Activated naive CD8-positive, alpha-beta T cell (primary cell): ENCODE measurements at regions not wholly inside any gene's neighbourhood (a gene's known extent, or its start where the extent isn't known, plus 50 kb on each side); places are given as distances from the start of the nearest gene placed in this dataset.
"Not testable (repeated sequence)": the region's sequence is repeated elsewhere in the genome, so short reads cannot be mapped to it uniquely, and the experiment has no call there.

ENCODE experiments used
- H3K27ac Mint-ChIP-seq: one replicate; pipeline ENCODE4 v1.8.0; 2021; ENCODE audit warnings: mixed read lengths
- H3K27me3 Mint-ChIP-seq: one replicate; pipeline ENCODE4 v1.8.0; 2021; ENCODE audit warnings: mixed read lengths
- H3K36me3 Mint-ChIP-seq: one replicate; pipeline ENCODE4 v1.8.0; 2021; ENCODE audit warnings: mixed read lengths
- H3K4me1 Mint-ChIP-seq: one replicate; pipeline ENCODE4 v1.8.0; 2021; ENCODE audit warnings: low read depth, mixed read lengths
- H3K4me3 Mint-ChIP-seq: one replicate; pipeline ENCODE4 v1.8.0; 2021; ENCODE audit warnings: mild to moderate bottlenecking, mixed read lengths
- H3K9me3 Mint-ChIP-seq: one replicate; pipeline ENCODE4 v1.8.0; 2021; ENCODE audit warnings: low read depth, mixed read lengths

- H3K27me3 Mint-ChIP-seq, result peaks cover 4% of the 10 kb centered on the region
- H3K4me3 Mint-ChIP-seq, result no peak overlapping the region
- no peak overlapping the region for H3K27ac Mint-ChIP-seq
- H3K9me3 Mint-ChIP-seq, result no peaks in the 10 kb centered on the region
- no peaks in the 10 kb centered on the region for H3K36me3 Mint-ChIP-seq
- H3K4me1 Mint-ChIP-seq, result peaks cover 8% of the 10 kb centered on the region
Measured at GRCh38 chr1:232176222-232176621, 453.7 kb downstream of the SIPA1L2 start.

- no peaks in the 10 kb centered on the region for H3K9me3 Mint-ChIP-seq
- H3K4me3 Mint-ChIP-seq, result no peak overlapping the region
- no peaks in the 10 kb centered on the region for H3K36me3 Mint-ChIP-seq
- no peak overlapping the region for H3K27ac Mint-ChIP-seq
- H3K4me1 Mint-ChIP-seq, result peaks cover 8% of the 10 kb centered on the region
- peaks cover 6% of the 10 kb centered on the region for H3K27me3 Mint-ChIP-seq
Measured at GRCh38 chr1:232174306-232174705, 455.6 kb downstream of the SIPA1L2 start.

- H3K4me1 Mint-ChIP-seq, result peaks cover 8% of the 10 kb centered on the region
- no peak overlapping the region for H3K4me3 Mint-ChIP-seq
- peaks cover 6% of the 10 kb centered on the region for H3K27me3 Mint-ChIP-seq
- no peaks in the 10 kb centered on the region for H3K36me3 Mint-ChIP-seq
- no peaks in the 10 kb centered on the region for H3K9me3 Mint-ChIP-seq
- H3K27ac Mint-ChIP-seq, result no peak overlapping the region
Measured at GRCh38 chr1:232172563-232172962, 457.4 kb downstream of the SIPA1L2 start.

GRCh38 chr1:232170909-232171308 is 459.0 kb downstream of the SIPA1L2 start:
- H3K36me3 Mint-ChIP-seq, result no peaks in the 10 kb centered on the region
- H3K27me3 Mint-ChIP-seq, result peaks cover 6% of the 10 kb centered on the region
- peaks cover 8% of the 10 kb centered on the region for H3K4me1 Mint-ChIP-seq
- H3K27ac Mint-ChIP-seq, result no peak overlapping the region
- H3K9me3 Mint-ChIP-seq, result no peaks in the 10 kb centered on the region
- H3K4me3 Mint-ChIP-seq, result no peak overlapping the region

GRCh38 chr1:232169436-232169835 is 460.5 kb downstream of the SIPA1L2 start:
- H3K36me3 Mint-ChIP-seq, result peaks cover 2% of the 10 kb centered on the region
- peaks cover 8% of the 10 kb centered on the region for H3K4me1 Mint-ChIP-seq
- H3K9me3 Mint-ChIP-seq, result no peaks in the 10 kb centered on the region
- peaks cover 1% of the 10 kb centered on the region for H3K27me3 Mint-ChIP-seq
- H3K4me3 Mint-ChIP-seq, result no peak overlapping the region
- no peak overlapping the region for H3K27ac Mint-ChIP-seq

- no peak overlapping the region for H3K27ac Mint-ChIP-seq
- H3K27me3 Mint-ChIP-seq, result peaks cover 1% of the 10 kb centered on the region
- H3K4me1 Mint-ChIP-seq, result peaks cover 8% of the 10 kb centered on the region
- H3K4me3 Mint-ChIP-seq, result no peak overlapping the region
- no peaks in the 10 kb centered on the region for H3K9me3 Mint-ChIP-seq
- peaks cover 2% of the 10 kb centered on the region for H3K36me3 Mint-ChIP-seq
Measured at GRCh38 chr1:232168508-232168907, 461.4 kb downstream of the SIPA1L2 start.

- Mint-ChIP-seq H3K27ac (no peak overlapping the region), H3K4me3 (no peak overlapping the region), H3K27me3 (peaks cover 1% of the 10 kb centered on the region), H3K36me3 (peaks cover 2% of the 10 kb centered on the region), H3K9me3 (no peaks in the 10 kb centered on the region), H3K4me1 (peaks cover under 1% of the 10 kb centered on the region)
Measured at GRCh38 chr1:232166942-232167341, 463.0 kb downstream of the SIPA1L2 start.

GRCh38 chr1:232164078-232164963 is 465.6 kb downstream of the SIPA1L2 start:
- H3K27ac Mint-ChIP-seq, result no peak overlapping the region
- H3K36me3 Mint-ChIP-seq, result peaks cover 2% of the 10 kb centered on the region
- H3K9me3 Mint-ChIP-seq, result no peaks in the 10 kb centered on the region
- H3K4me3 Mint-ChIP-seq, result no peak overlapping the region
- H3K27me3 Mint-ChIP-seq, result no peaks in the 10 kb centered on the region
- H3K4me1 Mint-ChIP-seq, result no peaks in the 10 kb centered on the region

- no peak overlapping the region for H3K4me3 Mint-ChIP-seq
- H3K36me3 Mint-ChIP-seq, result peaks cover 2% of the 10 kb centered on the region
- H3K27ac Mint-ChIP-seq, result no peak overlapping the region
- no peaks in the 10 kb centered on the region for H3K27me3 Mint-ChIP-seq
- no peaks in the 10 kb centered on the region for H3K9me3 Mint-ChIP-seq
- no peaks in the 10 kb centered on the region for H3K4me1 Mint-ChIP-seq
Measured at GRCh38 chr1:232163533-232163932, 466.4 kb downstream of the SIPA1L2 start.

GRCh38 chr1:232162001-232162400 is 467.9 kb downstream of the SIPA1L2 start:
- Mint-ChIP-seq H3K4me3 (no peak overlapping the region), H3K9me3 (no peaks in the 10 kb centered on the region), H3K27me3 (no peaks in the 10 kb centered on the region), H3K36me3 (peaks cover 2% of the 10 kb centered on the region), H3K27ac (no peak overlapping the region), H3K4me1 (no peaks in the 10 kb centered on the region)

GRCh38 chr1:232158558-232158957 is 471.4 kb downstream of the SIPA1L2 start:
- H3K4me3 Mint-ChIP-seq, H3K36me3 Mint-ChIP-seq, H3K9me3 Mint-ChIP-seq, H3K27me3 Mint-ChIP-seq, H3K4me1 Mint-ChIP-seq, H3K27ac Mint-ChIP-seq: not testable (repeated sequence)

GRCh38 chr1:232156070-232156469 is 473.9 kb downstream of the SIPA1L2 start:
- not testable (repeated sequence) for H3K36me3 Mint-ChIP-seq

GRCh38 chr1:232153652-232154051 is 476.3 kb downstream of the SIPA1L2 start:
- Mint-ChIP-seq H3K4me3 (no peak overlapping the region), H3K9me3 (no peaks in the 10 kb centered on the region), H3K27me3 (peaks cover 2% of the 10 kb centered on the region), H3K27ac (no peak overlapping the region), H3K36me3 (no peaks in the 10 kb centered on the region), H3K4me1 (no peaks in the 10 kb centered on the region)

More at GRCh38 chr1:232156070-232156469, 473.9 kb downstream of the SIPA1L2 start:
- H3K4me3 Mint-ChIP-seq, H3K27me3 Mint-ChIP-seq, H3K27ac Mint-ChIP-seq, H3K9me3 Mint-ChIP-seq, H3K4me1 Mint-ChIP-seq: not testable (repeated sequence)

GRCh38 chr1:232150770-232151548 is 479.0 kb downstream of the SIPA1L2 start:
- no peaks in the 10 kb centered on the region for H3K9me3 Mint-ChIP-seq
- H3K4me3 Mint-ChIP-seq, result no peak overlapping the region
- no peak overlapping the region for H3K27ac Mint-ChIP-seq
- no peaks in the 10 kb centered on the region for H3K4me1 Mint-ChIP-seq
- H3K36me3 Mint-ChIP-seq, result no peaks in the 10 kb centered on the region
- H3K27me3 Mint-ChIP-seq, result peaks cover 2% of the 10 kb centered on the region
